Activated CD8-positive, alpha-beta T cell treated with anti-CD3 and anti-CD28 coated beads for 36 hours (primary cell): ENCODE measurements at regions not wholly inside any gene's neighbourhood (a gene's known extent, or its start where the extent isn't known, plus 50 kb on each side); places are given as distances from the start of the nearest gene placed in this dataset.
"Not testable (repeated sequence)": the region's sequence is repeated elsewhere in the genome, so short reads cannot be mapped to it uniquely, and the experiment has no call there.

Source experiments
- ATAC-seq: fragments of 200-7000 bp; cut with Tn5 transposase; one replicate; pipeline ENCODE4 v1.10.0; 2021; ENCODE audit warnings: mild to moderate bottlenecking, moderate library complexity
- CTCF ChIA-PET: fragments of 350-600 bp; sonication (Branson Sonifier 250); formaldehyde crosslinking; loops from one replicate; lab custom pipeline; 2021; ENCODE audit warnings: antibody characterized with exemption; lab: Charles Lee
- POLR2A ChIA-PET: fragments of 350-600 bp; sonication (Branson Sonifier 250); formaldehyde crosslinking; loops from one replicate; lab custom pipeline; 2021; ENCODE audit warnings: antibody characterized with exemption; lab: Charles Lee
- DNase-seq: peaks from one replicate; pipeline ENCODE4 v3.0.0-alpha.2; 2020
- H3K27ac Mint-ChIP-seq: one replicate; pipeline ENCODE4 v1.8.0; 2021; ENCODE audit warnings: mild to moderate bottlenecking, mixed read lengths
- H3K27me3 Mint-ChIP-seq: one replicate; pipeline ENCODE4 v1.8.0; 2021; ENCODE audit warnings: mixed read lengths
- H3K36me3 Mint-ChIP-seq: one replicate; pipeline ENCODE4 v1.8.0; 2021; ENCODE audit warnings: low read depth, mixed read lengths
- H3K4me1 Mint-ChIP-seq: one replicate; pipeline ENCODE4 v1.8.0; 2021; ENCODE audit warnings: low read depth, mixed read lengths
- H3K4me3 Mint-ChIP-seq: one replicate; pipeline ENCODE4 v1.8.0; 2021; ENCODE audit warnings: mild to moderate bottlenecking, moderate library complexity, mixed read lengths
- H3K9me3 Mint-ChIP-seq: one replicate; pipeline ENCODE4 v1.8.0; 2021; ENCODE audit warnings: mixed read lengths
- CTCF ChIP-seq: fragments of 200-600 bp; IDR thresholded peaks from one replicate; pipeline ENCODE4 v1.8.0; 2022; ENCODE audit warnings: antibody characterized with exemption, mild to moderate bottlenecking
- intact Hi-C: fragments of 100-400 bp; cut with micrococcal nuclease; formaldehyde crosslinking; loops from one replicate; pipeline ENCODE4 v1.10.0; 2022

DNA sequence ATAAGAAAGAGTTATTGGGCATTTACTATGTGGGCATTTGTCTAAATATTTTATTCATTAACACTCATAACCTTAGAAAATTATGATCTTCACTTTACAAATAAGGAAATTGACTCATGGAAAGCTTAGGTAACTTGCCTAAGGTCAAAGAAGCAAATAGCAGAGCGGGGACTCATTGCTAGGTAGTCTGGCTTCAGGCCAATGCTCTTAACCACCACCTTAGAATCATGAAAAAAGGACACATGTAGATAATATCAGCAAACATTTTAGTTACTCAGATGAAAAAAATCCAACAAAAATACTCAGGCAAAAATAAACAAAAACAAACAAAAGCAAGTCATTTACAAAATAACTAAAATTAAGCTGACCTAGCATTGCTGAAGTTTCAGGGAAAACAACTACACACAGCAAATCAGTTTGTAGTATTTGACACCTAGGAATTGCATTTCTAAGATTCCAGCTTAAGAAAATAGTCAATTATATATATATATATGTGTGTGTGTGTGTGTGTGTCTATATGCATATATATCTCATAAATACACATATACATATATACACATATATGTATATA is 166.0 kb downstream of the HMHB1 start:
- no peaks in the 10 kb centered on the region for H3K4me1 Mint-ChIP-seq
- ATAC-seq = no peak
- H3K9me3 Mint-ChIP-seq = no peaks in the 10 kb centered on the region
- H3K36me3 Mint-ChIP-seq = no peaks in the 10 kb centered on the region
- no peak overlapping the region for H3K4me3 Mint-ChIP-seq
- H3K27ac Mint-ChIP-seq = no peak overlapping the region
- DNase-seq = no peak
- intact Hi-C loops = no loop called here
- H3K27me3 Mint-ChIP-seq = no peaks in the 10 kb centered on the region
- CTCF ChIA-PET = interaction anchor here (1.7 kb wide), 1 partner anchor 10 kb away, joined by 7 read pairs; no protein-coding TSS in a partner anchor
- POLR2A ChIA-PET = interaction anchor here (0.6 kb wide), 1 partner anchor 1256 kb away, joined by 3 read pairs; no protein-coding TSS in a partner anchor
- TF ChIP-seq CTCF = no peak

GRCh38 chr5:143979044-143979690 is 167.2 kb downstream of the HMHB1 start:
- no peak for DNase-seq
- no peak for ATAC-seq
- ChIA-PET POLR2A (no interaction called here), CTCF (interaction anchor here (1.7 kb wide), 1 partner anchor 11 kb away, joined by 7 read pairs; no protein-coding TSS in a partner anchor)
- no peaks in the 10 kb centered on the region for H3K36me3 Mint-ChIP-seq
- no peaks in the 10 kb centered on the region for H3K27me3 Mint-ChIP-seq
- intact Hi-C loops = no loop called here
- no peak for TF ChIP-seq CTCF
- no peak overlapping the region for H3K27ac Mint-ChIP-seq
- no peak overlapping the region for H3K4me3 Mint-ChIP-seq
- H3K4me1 Mint-ChIP-seq = no peaks in the 10 kb centered on the region
- no peaks in the 10 kb centered on the region for H3K9me3 Mint-ChIP-seq

DNA sequence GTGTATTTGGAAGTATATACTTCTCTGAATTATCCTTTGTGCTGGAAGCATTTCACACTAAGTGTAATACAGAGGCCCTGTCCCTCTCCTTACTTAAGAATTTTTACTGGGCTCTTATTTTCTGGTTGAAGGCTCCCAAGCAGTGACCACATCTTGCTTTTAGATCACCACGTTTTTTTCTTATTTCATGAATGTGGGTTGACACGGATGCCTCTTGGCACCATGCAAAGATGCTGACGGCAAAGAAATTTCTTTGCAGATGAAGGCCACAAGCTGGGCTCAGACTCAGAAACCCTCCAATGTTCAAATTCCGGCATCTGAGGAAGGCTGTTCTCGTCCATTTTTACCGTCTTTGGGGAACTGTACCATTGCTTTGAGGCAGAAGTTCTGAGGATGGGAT is 168.5 kb downstream of the HMHB1 start:
- Mint-ChIP-seq H3K27ac (no peak overlapping the region), H3K4me3 (no peak overlapping the region), H3K4me1 (no peaks in the 10 kb centered on the region), H3K9me3 (no peaks in the 10 kb centered on the region), H3K27me3 (peaks cover 2% of the 10 kb centered on the region), H3K36me3 (no peaks in the 10 kb centered on the region)
- ATAC-seq = no peak
- no peak for TF ChIP-seq CTCF
- ChIA-PET POLR2A (no interaction called here), CTCF (interaction anchor here (1.5 kb wide), 1 partner anchor 156 kb away, joined by 3 read pairs; no protein-coding TSS in a partner anchor)
- DNase-seq = no peak
- intact Hi-C loops = no loop called here

- H3K9me3 Mint-ChIP-seq, H3K27me3 Mint-ChIP-seq, H3K4me1 Mint-ChIP-seq, CTCF ChIA-PET, DNase-seq, intact Hi-C loops, POLR2A ChIA-PET, H3K4me3 Mint-ChIP-seq, ATAC-seq, H3K27ac Mint-ChIP-seq, H3K36me3 Mint-ChIP-seq: not testable (repeated sequence)
Measured at GRCh38 chr5:143982957-143983356, 171.0 kb downstream of the HMHB1 start.

DNA sequence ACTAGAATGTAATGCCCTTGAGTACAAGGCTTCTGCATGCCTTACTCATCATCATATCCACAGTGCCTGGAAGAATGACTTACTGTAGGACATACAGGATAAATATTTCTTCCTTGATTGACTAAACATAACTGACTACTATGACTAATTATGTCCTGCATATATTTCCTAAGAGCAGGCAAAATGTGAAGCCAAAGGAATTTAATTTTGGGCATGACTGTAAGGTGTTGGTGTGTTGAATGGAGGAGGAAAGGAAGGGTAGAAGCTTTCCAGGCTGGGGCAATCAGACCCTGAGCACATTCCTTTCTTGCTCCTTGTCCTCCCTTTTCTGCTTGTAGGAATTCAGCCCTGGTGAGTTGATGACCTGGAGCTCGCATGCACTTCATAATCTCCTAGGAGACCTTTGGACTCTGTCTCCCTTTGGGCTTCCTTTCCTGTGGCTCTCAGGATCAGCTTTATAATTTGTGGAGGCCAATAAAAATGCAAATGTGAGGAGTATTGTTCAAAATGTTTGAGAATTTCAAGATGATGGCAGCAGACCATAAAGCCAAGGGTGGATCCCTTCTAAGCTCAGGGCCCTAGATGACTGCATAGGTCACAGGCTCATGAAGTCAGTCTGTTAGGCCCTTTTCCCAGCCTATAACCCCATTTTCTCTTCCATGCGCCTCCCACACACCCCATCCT is 174.0 kb downstream of the HMHB1 start:
- TF ChIP-seq CTCF = no peak

More for the DNA sequence above, 174.0 kb downstream of the HMHB1 start:
- intact Hi-C loops = no loop called here
- H3K36me3 Mint-ChIP-seq = no peaks in the 10 kb centered on the region
- no peak for ATAC-seq
- DNase-seq = no peak
- no peak overlapping the region for H3K4me3 Mint-ChIP-seq
- ChIA-PET POLR2A (no interaction called here), CTCF (no interaction called here)
- H3K27me3 Mint-ChIP-seq = peaks cover 3% of the 10 kb centered on the region
- H3K9me3 Mint-ChIP-seq = no peaks in the 10 kb centered on the region
- peaks cover 6% of the 10 kb centered on the region for H3K4me1 Mint-ChIP-seq
- H3K27ac Mint-ChIP-seq = no peak overlapping the region
